ENCODE measurements at regions not wholly inside any gene's neighbourhood (a gene's known extent, or its start where the extent isn't known, plus 50 kb on each side); places are given as distances from the start of the nearest gene placed in this dataset.

GRCh38 chr14:41120402-41120801 is 486.3 kb upstream of the LRFN5 start:
- Histone ChIP-seq H4K20me1 (ENCODE audit: insufficient read depth, low read depth, low read length) (no peaks in the 10 kb centered on the region), H3K9me2 (replicated peaks; ENCODE audit: insufficient read depth, low read length) (no peaks in the 10 kb centered on the region), H3K79me2 (ENCODE audit: low read length) (no peaks in the 10 kb centered on the region), H3K9ac (ENCODE audit: low read length) (no peak overlapping the region), H3K4me2 (ENCODE audit: low read depth, low read length, poor library complexity, severe bottlenecking) (no peak overlapping the region), H3K27ac (ENCODE audit: low read length) (no peak overlapping the region), H3K36me3 (ENCODE audit: insufficient read depth, low read length) (no peaks in the 10 kb centered on the region), H2AFZ (ENCODE audit: low read length) (no peak overlapping the region), H3K4me1 (ENCODE audit: low read length) (no peaks in the 10 kb centered on the region), H3K9me3 (ENCODE audit: low read length) (peaks cover 22% of the 10 kb centered on the region; the same call in 1 of the 2 replicates), H3K4me3 (ENCODE audit: low read length) (no peak overlapping the region), H3K27me3 (ENCODE audit: low read length) (no peaks in the 10 kb centered on the region)
- DNase-seq: no peak

GRCh38 chr14:41096131-41096530 is 510.5 kb upstream of the LRFN5 start:
- Histone ChIP-seq H3K4me1 (ENCODE audit: low read length) (no peaks in the 10 kb centered on the region), H3K79me2 (ENCODE audit: low read length) (no peaks in the 10 kb centered on the region), H3K4me3 (ENCODE audit: low read length) (no peak overlapping the region), H3K27me3 (ENCODE audit: low read length) (no peaks in the 10 kb centered on the region), H2AFZ (ENCODE audit: low read length) (no peak overlapping the region), H3K9me3 (ENCODE audit: low read length) (peaks cover 50% of the 10 kb centered on the region), H3K27ac (ENCODE audit: low read length) (no peak overlapping the region), H4K20me1 (ENCODE audit: insufficient read depth, low read depth, low read length) (no peaks in the 10 kb centered on the region), H3K4me2 (ENCODE audit: low read depth, low read length, poor library complexity, severe bottlenecking) (no peak overlapping the region), H3K9me2 (replicated peaks; ENCODE audit: insufficient read depth, low read length) (no peaks in the 10 kb centered on the region), H3K9ac (ENCODE audit: low read length) (no peak overlapping the region), H3K36me3 (ENCODE audit: insufficient read depth, low read length) (no peaks in the 10 kb centered on the region)
- DNase-seq: no peak

DNA sequence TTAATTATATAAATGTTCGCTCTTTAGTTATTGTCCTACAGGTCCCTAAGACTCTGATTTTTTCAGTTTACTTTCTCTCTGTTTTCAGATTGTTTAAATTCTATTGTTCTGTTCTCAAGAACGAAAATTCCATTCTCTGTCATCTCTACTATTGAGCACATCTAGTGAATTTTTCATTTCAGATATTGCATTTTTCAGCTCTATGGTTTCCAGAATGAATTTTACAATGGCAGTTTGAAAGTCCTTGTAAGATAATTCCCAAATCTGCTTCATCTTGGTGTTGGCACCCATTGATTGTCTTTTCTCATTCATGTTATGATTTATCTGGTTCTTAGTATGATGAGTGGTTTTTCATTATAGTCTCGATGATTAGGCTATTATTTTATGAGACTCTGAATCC is 519.6 kb upstream of the LRFN5 start:
- no peak overlapping the region for H2AFZ ChIP-seq (ENCODE audit: low read length)
- H3K9me2 ChIP-seq (replicated peaks; ENCODE audit: insufficient read depth, low read length): no peaks in the 10 kb centered on the region
- no peak overlapping the region for H3K27ac ChIP-seq (ENCODE audit: low read length)
- no peaks in the 10 kb centered on the region for H3K36me3 ChIP-seq (ENCODE audit: insufficient read depth, low read length)
- H3K79me2 ChIP-seq (ENCODE audit: low read length): no peaks in the 10 kb centered on the region
- no peaks in the 10 kb centered on the region for H4K20me1 ChIP-seq (ENCODE audit: insufficient read depth, low read depth, low read length)
- peaks cover 51% of the 10 kb centered on the region for H3K9me3 ChIP-seq (ENCODE audit: low read length)
- H3K4me2 ChIP-seq (ENCODE audit: low read depth, low read length, poor library complexity, severe bottlenecking): no peak overlapping the region
- no peaks in the 10 kb centered on the region for H3K4me1 ChIP-seq (ENCODE audit: low read length)
- no peak overlapping the region for H3K9ac ChIP-seq (ENCODE audit: low read length)
- no peak overlapping the region for H3K4me3 ChIP-seq (ENCODE audit: low read length)
- no peaks in the 10 kb centered on the region for H3K27me3 ChIP-seq (ENCODE audit: low read length)
- no peak for DNase-seq

- H3K27me3 ChIP-seq (ENCODE audit: low read length): no peaks in the 10 kb centered on the region
- no peaks in the 10 kb centered on the region for H3K79me2 ChIP-seq (ENCODE audit: low read length)
- no peak for DNase-seq
- H3K4me1 ChIP-seq (ENCODE audit: low read length): no peaks in the 10 kb centered on the region
- H3K4me2 ChIP-seq (ENCODE audit: low read depth, low read length, poor library complexity, severe bottlenecking): no peak overlapping the region
- no peak overlapping the region for H3K27ac ChIP-seq (ENCODE audit: low read length)
- no peaks in the 10 kb centered on the region; the same call in 1 of the 2 replicates for H3K9me2 ChIP-seq (replicated peaks; ENCODE audit: insufficient read depth, low read length)
- no peaks in the 10 kb centered on the region for H4K20me1 ChIP-seq (ENCODE audit: insufficient read depth, low read depth, low read length)
- H3K9ac ChIP-seq (ENCODE audit: low read length): no peak overlapping the region
- no peak overlapping the region for H3K4me3 ChIP-seq (ENCODE audit: low read length)
- no peaks in the 10 kb centered on the region for H3K36me3 ChIP-seq (ENCODE audit: insufficient read depth, low read length)
- H3K9me3 ChIP-seq (ENCODE audit: low read length): peaks cover 49% of the 10 kb centered on the region
- no peak overlapping the region for H2AFZ ChIP-seq (ENCODE audit: low read length)
These were observed 533.1 kb upstream of the LRFN5 start for GRCh38 chr14:41073544-41073943.

DNA sequence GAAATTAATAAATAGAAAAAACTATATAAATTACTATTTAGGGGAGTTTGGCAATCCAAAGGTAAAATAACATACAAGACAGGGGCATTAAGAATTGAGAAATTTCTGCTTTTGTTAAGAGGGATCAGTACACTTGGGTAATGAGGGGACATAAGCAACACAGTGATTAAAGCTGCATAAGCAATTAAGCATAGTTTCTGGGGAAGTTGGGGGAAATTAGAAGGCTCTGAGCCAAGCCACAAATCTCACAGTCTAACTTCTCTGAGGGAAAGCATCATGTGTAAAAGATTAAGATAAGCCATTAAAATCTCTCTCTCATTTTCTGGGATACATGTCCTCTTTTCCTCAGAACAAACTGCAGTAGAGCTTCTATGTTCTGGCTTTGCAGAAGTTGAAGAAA is 533.9 kb upstream of the LRFN5 start:
- Histone ChIP-seq H3K27me3 (ENCODE audit: low read length) (no peaks in the 10 kb centered on the region), H3K27ac (ENCODE audit: low read length) (no peak overlapping the region), H3K4me3 (ENCODE audit: low read length) (no peak overlapping the region), H3K4me2 (ENCODE audit: low read depth, low read length, poor library complexity, severe bottlenecking) (no peak overlapping the region), H3K9me2 (replicated peaks; ENCODE audit: insufficient read depth, low read length) (no peaks in the 10 kb centered on the region; the same call in 1 of the 2 replicates), H2AFZ (ENCODE audit: low read length) (no peak overlapping the region), H4K20me1 (ENCODE audit: insufficient read depth, low read depth, low read length) (no peaks in the 10 kb centered on the region), H3K36me3 (ENCODE audit: insufficient read depth, low read length) (no peaks in the 10 kb centered on the region), H3K79me2 (ENCODE audit: low read length) (no peaks in the 10 kb centered on the region), H3K9ac (ENCODE audit: low read length) (no peak overlapping the region), H3K4me1 (ENCODE audit: low read length) (no peaks in the 10 kb centered on the region), H3K9me3 (ENCODE audit: low read length) (peaks cover 49% of the 10 kb centered on the region)
- DNase-seq: no peak

DNA sequence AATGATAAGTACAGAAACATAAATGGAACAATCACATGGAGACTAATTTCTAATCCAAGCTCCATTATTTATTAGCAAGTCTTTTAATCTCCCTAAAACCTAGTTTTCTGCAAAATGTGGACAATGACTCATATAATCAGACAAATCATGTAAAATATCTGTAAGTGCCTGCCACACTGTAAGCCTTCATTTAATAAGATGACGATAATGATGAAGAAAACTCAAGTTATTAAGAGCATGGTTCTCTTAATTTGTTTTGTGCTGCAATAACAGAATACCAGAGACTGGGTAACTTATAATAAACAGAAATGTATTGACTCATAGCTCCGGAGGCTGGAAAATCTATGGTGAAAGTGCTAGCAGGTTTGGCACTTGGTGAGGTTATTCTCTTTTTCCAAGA is 535.3 kb upstream of the LRFN5 start:
- Histone ChIP-seq H3K27me3 (ENCODE audit: low read length) (no peaks in the 10 kb centered on the region), H3K79me2 (ENCODE audit: low read length) (no peaks in the 10 kb centered on the region), H3K9ac (ENCODE audit: low read length) (no peak overlapping the region), H3K4me1 (ENCODE audit: low read length) (no peaks in the 10 kb centered on the region), H3K9me3 (ENCODE audit: low read length) (peaks cover 47% of the 10 kb centered on the region), H3K4me3 (ENCODE audit: low read length) (no peak overlapping the region), H3K27ac (ENCODE audit: low read length) (no peak overlapping the region), H3K36me3 (ENCODE audit: insufficient read depth, low read length) (no peaks in the 10 kb centered on the region), H3K4me2 (ENCODE audit: low read depth, low read length, poor library complexity, severe bottlenecking) (no peak overlapping the region), H4K20me1 (ENCODE audit: insufficient read depth, low read depth, low read length) (no peaks in the 10 kb centered on the region), H3K9me2 (replicated peaks; ENCODE audit: insufficient read depth, low read length) (no peaks in the 10 kb centered on the region; the same call in 1 of the 2 replicates), H2AFZ (ENCODE audit: low read length) (no peak overlapping the region)
- no peak for DNase-seq

- no peaks in the 10 kb centered on the region for H3K79me2 ChIP-seq (ENCODE audit: low read length)
- H3K9me3 ChIP-seq (ENCODE audit: low read length): peaks cover 39% of the 10 kb centered on the region
- no peaks in the 10 kb centered on the region for H3K9me2 ChIP-seq (replicated peaks; ENCODE audit: insufficient read depth, low read length)
- no peaks in the 10 kb centered on the region for H3K4me1 ChIP-seq (ENCODE audit: low read length)
- H3K4me2 ChIP-seq (ENCODE audit: low read depth, low read length, poor library complexity, severe bottlenecking): no peak overlapping the region
- no peaks in the 10 kb centered on the region for H4K20me1 ChIP-seq (ENCODE audit: insufficient read depth, low read depth, low read length)
- no peaks in the 10 kb centered on the region for H3K36me3 ChIP-seq (ENCODE audit: insufficient read depth, low read length)
- H3K9ac ChIP-seq (ENCODE audit: low read length): no peak overlapping the region
- no peak overlapping the region for H3K27ac ChIP-seq (ENCODE audit: low read length)
- no peaks in the 10 kb centered on the region for H3K27me3 ChIP-seq (ENCODE audit: low read length)
- no peak overlapping the region for H2AFZ ChIP-seq (ENCODE audit: low read length)
- DNase-seq: no peak
- H3K4me3 ChIP-seq (ENCODE audit: low read length): no peak overlapping the region
These were observed 543.9 kb upstream of the LRFN5 start for GRCh38 chr14:41062826-41063225.

GRCh38 chr14:41055589-41055988 is 551.1 kb upstream of the LRFN5 start:
- no peak overlapping the region for H2AFZ ChIP-seq (ENCODE audit: low read length)
- H3K4me1 ChIP-seq (ENCODE audit: low read length): no peaks in the 10 kb centered on the region
- H3K4me3 ChIP-seq (ENCODE audit: low read length): no peak overlapping the region
- H3K36me3 ChIP-seq (ENCODE audit: insufficient read depth, low read length): no peaks in the 10 kb centered on the region
- H3K27me3 ChIP-seq (ENCODE audit: low read length): no peaks in the 10 kb centered on the region
- no peak overlapping the region for H3K4me2 ChIP-seq (ENCODE audit: low read depth, low read length, poor library complexity, severe bottlenecking)
- H3K79me2 ChIP-seq (ENCODE audit: low read length): no peaks in the 10 kb centered on the region
- H3K9me2 ChIP-seq (replicated peaks; ENCODE audit: insufficient read depth, low read length): no peaks in the 10 kb centered on the region
- no peaks in the 10 kb centered on the region for H4K20me1 ChIP-seq (ENCODE audit: insufficient read depth, low read depth, low read length)
- peaks cover 36% of the 10 kb centered on the region for H3K9me3 ChIP-seq (ENCODE audit: low read length)
- no peak overlapping the region for H3K9ac ChIP-seq (ENCODE audit: low read length)
- H3K27ac ChIP-seq (ENCODE audit: low read length): no peak overlapping the region
- no peak for DNase-seq

DNA sequence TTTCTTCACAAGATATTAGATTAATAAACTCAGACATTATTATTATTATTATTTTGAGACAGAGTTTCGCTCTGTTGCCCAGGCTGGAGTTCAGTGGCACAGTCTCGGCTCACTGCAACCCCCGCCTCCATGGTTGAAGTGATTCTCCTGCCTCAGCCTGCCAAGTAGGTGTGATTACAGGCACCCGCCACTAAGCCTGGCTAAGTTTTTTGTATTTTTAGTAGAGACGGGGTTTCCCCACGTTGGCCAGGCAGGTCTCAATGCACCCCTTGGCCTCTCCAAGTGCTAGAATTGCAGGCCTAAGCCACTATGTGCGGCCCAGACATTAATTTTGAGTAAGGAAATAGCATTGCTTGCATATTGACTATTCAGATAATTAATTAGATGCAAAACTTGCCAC is 554.9 kb upstream of the LRFN5 start:
- no peak for DNase-seq
- Histone ChIP-seq H3K4me1 (ENCODE audit: low read length) (no peaks in the 10 kb centered on the region), H3K4me2 (ENCODE audit: low read depth, low read length, poor library complexity, severe bottlenecking) (no peak overlapping the region), H3K27ac (ENCODE audit: low read length) (no peak overlapping the region), H2AFZ (ENCODE audit: low read length) (no peak overlapping the region), H3K36me3 (ENCODE audit: insufficient read depth, low read length) (no peaks in the 10 kb centered on the region), H3K9ac (ENCODE audit: low read length) (no peak overlapping the region), H3K4me3 (ENCODE audit: low read length) (no peak overlapping the region), H3K27me3 (ENCODE audit: low read length) (no peaks in the 10 kb centered on the region), H3K9me2 (replicated peaks; ENCODE audit: insufficient read depth, low read length) (no peaks in the 10 kb centered on the region), H3K9me3 (ENCODE audit: low read length) (peaks cover 34% of the 10 kb centered on the region), H3K79me2 (ENCODE audit: low read length) (no peaks in the 10 kb centered on the region), H4K20me1 (ENCODE audit: insufficient read depth, low read depth, low read length) (no peaks in the 10 kb centered on the region)

All from Karpas-422 (cell line).